ENCODE measurements at regions not wholly inside any gene's neighbourhood (a gene's known extent, or its start where the extent isn't known, plus 50 kb on each side); places are given as distances from the start of the nearest gene placed in this dataset.
A peak's percentile ranks its signal among the peaks of the same experiment; 100 is the strongest.

DNA sequence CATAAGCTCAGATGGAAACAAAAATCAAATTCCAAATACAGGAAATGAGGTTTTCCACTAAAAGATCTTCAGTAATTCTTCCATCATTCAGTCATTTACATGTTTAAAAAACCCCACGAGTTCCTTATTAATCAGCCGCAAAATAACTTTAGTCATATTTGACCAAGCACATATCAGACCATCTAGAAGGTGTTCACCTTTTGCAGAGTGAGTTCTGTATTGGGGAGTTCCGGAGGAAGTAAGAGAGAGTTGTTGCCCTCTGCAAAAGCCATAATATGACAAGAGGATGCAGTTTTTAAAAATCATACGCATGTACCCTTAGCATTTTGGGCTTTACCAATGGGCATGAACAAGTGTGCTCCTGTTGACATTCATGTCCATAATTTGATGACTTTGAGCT lies 61.6 kb downstream of the CCR1 start:
- DNase-seq (ENCODE audit: low read depth) = no peak

DNA sequence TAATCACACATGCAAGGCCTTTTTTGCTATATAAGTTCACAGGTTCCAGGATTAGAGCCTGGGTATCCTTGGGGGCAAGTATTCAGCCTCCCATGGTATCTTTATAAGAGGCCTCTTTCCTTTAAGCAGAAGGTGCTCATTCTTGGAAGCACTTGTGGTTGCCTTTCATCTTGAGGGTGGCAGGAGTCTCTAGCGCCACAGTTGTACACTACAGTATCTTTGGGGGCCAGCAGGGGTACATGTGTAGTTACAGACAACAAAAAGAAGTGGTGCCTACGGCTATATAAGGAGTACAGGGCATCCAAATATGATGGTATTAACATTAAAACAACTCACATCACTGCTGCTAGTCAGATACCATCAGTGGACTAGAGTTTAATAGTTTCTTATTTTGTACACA lies 62.1 kb downstream of the CCR1 start:
- DNase-seq (ENCODE audit: low read depth) = no peak

DNA sequence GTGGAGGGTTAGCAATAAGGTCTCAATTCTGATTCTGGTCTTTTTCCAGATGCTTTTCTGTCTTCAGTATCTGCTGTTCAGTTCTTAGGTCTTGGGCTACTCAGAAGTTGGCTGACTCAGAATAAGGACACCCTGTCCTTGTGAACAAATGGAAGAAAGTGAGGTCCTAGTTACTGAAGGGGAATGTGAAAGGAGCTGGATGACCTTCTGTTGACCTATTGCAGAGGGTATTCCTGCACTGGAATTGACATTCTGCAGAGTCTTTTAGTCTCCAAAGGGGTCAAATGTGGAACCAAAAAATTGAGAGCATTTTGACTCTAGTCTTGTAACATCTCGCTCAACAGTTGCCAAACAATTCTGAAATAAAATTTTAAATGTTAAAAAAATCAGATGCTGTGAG lies 63.0 kb downstream of the CCR1 start:
- no peak for DNase-seq (ENCODE audit: low read depth)

GRCh38 chr3:46143951-46144473 lies 64.1 kb downstream of the CCR1 start:
- DNase-seq (ENCODE audit: low read depth) = no peak

GRCh38 chr3:46141813-46142212 lies 66.3 kb downstream of the CCR1 start:
- no peak for DNase-seq (ENCODE audit: low read depth)

DNA sequence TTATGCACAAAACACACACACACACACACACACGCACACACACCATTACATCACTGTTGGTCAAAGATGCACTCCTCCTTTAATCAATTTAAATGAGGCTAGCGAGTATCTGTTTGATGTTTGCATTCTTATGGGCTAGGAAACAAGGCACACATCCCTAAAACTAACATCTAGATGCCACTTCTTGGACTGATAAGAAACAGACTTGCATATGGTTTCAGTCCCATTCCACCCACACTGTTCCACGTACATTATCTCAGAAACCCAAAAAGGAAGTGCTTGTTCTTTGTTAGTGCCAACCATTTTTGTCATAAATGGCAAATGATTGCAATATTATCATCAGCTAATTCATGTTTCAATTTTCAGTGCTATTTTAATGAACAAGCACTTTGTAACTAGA lies 69.5 kb downstream of the CCR1 start:
- DNase-seq (ENCODE audit: low read depth) = peak; percentile 7

DNA sequence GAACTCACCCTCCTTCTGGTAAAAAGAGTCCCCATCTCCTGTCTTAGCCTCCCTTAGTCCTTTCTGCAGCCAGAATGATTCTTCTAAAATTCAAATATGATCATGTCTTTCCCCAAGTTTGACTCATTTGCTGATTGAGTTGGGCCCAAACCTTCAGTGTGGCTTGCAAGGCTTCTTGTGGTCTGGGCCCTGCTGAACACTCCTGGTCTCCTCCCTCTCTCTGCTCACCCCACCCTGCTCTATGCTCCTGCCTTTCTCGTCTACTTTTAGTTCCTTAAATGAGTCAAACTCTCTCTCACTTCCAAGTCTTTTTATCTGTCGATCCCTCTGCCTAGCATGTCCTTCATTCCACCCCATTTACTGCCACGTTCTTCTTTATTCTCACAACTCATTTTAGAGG lies 72.6 kb downstream of the CCR1 start:
- no peak for DNase-seq (ENCODE audit: low read depth)

- no peak for DNase-seq (ENCODE audit: low read depth)
Observed at GRCh38 chr3:46133285-46133684, 74.8 kb downstream of the CCR1 start.

- DNase-seq (ENCODE audit: low read depth) = no peak
Observed at GRCh38 chr3:46132565-46132964, 75.5 kb downstream of the CCR1 start.

DNA sequence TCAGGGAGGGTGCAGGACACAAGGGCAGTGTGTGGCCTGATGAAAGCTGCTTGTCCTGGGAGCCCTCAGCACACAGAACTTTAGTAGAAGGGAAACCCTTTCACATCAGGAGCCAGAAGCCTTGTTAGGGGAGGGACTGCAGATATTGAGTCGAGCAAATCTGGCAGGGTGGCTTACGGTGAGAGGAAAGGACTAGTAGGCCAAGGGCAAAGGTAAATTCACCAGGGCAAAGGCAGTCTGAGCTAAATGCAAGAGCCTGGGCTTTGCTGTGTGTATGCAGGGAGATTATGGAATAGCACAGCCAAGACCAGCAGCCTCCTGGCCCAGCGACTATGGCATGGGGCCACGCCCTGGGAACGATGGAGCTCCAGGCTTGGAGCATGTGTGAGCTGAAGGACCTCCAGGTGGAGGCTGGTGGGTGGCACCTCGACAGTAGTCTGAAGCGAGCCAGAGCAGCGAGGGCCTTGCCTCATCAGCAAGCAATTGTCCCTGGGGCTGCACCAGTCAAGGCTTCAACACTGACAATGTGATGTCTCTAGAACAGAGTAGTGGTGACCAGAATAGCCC lies 76.1 kb downstream of the CCR1 start:
- DNase-seq (ENCODE audit: low read depth) = no peak

DNA sequence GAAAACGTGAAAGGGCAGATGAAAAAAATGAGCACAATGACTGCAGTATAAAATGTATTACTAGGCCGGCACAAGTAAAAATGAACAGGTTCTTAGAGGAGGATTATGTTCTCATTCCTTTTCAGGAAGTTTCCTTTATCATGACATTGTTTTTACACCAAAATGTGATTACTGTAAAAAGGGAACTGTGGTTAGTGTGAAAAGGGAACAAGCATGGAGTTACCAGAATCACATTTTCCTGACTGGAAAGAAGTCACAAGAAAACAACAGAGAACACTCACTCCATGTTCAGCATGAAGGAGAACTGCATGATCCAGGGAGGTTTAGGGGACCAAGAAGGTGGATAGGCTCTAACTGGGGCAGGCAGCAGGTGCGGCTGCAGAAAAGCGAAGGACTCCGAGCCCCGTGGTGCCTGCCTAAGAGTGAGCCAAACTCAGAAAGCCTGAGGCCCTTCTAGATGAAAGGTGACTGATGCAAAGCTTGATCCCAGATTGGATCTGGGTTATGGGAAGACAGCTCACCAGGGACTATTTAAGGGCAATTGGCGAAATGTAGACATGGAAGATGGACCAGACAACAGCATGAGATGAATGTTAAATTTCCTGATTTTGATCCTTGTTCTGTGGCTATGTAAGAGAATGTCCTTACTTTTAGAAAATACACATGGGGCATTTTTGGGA lies 77.3 kb downstream of the CCR1 start:
- no peak for DNase-seq (ENCODE audit: low read depth)

- DNase-seq (ENCODE audit: low read depth) = no peak
Observed at GRCh38 chr3:46129588-46130272, 78.4 kb downstream of the CCR1 start.

GRCh38 chr3:46127503-46127902 lies 80.6 kb downstream of the CCR1 start:
- DNase-seq (ENCODE audit: low read depth) = peak; percentile 94

DNA sequence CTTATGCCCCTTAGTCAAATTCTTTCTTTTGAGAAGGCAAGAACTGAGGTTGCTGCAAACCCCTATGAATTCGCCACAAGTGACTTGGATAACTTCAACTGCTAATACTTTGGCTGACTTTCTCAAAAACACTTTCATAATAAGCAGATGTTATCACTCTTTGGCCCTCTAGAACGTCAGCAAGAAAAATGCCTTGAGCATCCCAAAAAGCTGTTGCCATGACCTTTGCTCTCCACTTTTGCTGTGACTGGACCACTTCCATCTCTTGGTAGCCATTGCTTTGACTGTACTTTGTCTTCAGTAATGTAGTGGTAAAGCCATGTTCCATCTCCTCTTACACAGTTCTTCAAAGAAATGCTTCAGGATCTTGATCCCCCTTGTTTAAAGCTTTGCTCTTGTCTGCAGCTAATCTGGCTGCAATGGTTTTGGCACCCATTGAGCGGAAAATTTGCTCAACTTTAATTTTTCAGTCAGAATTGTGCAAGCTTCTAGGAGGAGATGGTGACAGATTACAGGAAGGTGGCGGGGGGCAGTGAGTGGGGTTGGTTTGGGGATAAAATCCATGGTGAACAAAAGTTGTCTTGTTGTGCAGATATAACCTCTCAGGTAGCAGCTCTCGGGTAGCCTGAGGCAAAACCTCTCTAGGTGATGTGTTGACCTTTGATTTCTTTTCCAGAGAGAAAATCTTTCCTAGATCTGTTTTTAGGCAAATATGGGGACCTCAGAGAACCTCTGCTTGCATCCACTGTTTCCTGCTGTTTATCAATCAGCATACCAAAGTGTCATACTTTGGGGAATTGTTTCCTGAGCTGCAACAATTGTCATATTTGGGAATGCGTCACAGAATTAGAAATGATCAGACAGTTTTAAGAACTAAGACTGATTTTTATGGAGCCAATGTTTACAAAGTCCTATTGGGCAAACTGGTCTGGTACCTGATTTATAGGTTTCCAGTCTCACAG lies 83.6 kb downstream of the CCR1 start:
- peak; percentile 32 for DNase-seq (ENCODE audit: low read depth)

GRCh38 chr3:46123646-46124045 lies 84.5 kb downstream of the CCR1 start:
- DNase-seq (ENCODE audit: low read depth) = no peak

- DNase-seq (ENCODE audit: low read depth) = no peak
Observed at GRCh38 chr3:46122091-46122490, 86.0 kb downstream of the CCR1 start.

GRCh38 chr3:46120983-46121382 lies 87.1 kb downstream of the CCR1 start:
- DNase-seq (ENCODE audit: low read depth) = no peak

DNA sequence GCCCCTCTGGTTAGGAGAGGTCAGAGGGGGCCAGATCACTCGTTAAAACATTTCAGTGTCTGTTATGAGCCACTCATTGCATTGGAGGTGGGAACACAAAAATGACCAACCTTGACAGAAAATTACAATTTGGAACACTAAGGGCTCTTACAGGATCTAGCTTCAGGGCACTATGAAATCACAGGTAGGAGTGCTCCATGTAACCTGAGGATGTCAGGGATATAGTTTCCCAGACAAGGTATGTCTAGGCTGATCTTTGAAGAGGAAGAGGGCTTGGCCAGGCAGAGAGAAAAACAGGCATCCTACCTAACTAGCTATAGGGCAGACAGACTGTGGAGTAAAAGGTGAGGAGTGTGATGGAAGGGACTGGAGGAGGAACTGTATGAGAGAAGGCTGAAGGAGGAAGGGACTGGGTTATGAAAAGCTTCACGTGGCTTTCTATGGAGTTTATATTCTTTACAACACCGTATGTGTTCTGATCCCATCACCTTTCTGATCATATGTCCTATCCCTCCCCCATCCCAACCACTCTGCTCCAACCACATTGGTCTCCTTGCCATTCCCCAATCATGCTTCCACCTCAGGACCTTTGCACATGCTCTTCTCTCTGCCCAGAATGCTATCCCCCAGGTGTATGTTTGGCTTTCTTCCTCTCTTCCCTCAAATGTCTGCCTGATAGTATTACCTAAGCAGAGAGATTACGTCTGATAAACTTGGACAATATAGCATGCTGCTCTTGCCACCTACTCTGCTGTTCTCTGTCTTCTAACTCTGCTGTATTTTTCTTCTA lies 88.2 kb downstream of the CCR1 start:
- DNase-seq (ENCODE audit: low read depth) = no peak

DNA sequence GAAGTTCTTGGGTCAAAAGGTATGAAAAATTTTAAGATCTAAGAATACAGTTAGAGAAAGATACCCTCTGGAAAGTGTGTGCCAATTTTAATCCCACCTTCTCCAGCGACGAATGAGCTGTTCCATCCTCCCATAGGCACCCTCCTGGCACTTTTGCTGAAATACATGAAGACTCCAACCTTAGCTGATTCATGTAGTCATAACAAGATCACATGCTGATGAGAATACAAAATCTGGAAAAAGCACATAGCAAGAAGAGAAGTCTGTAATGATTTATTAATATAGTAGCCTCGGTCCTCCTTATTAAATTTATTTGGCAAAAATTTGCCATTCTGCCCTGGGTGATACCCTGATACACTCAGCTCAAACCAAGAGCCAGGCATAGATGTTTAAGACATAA lies 88.9 kb downstream of the CCR1 start:
- no peak for DNase-seq (ENCODE audit: low read depth)

GRCh38 chr3:46116996-46117395 lies 89.7 kb upstream of the XCR1 start:
- DNase-seq (ENCODE audit: low read depth) = no peak

- peak; percentile 90 for DNase-seq (ENCODE audit: low read depth)
Observed at GRCh38 chr3:46114323-46114988, 87.2 kb upstream of the XCR1 start.
